GM19455 (cell line): ENCODE measurements at regions not wholly inside any gene's neighbourhood (a gene's known extent, or its start where the extent isn't known, plus 50 kb on each side); places are given as distances from the start of the nearest gene placed in this dataset.

Experiments
- ATAC-seq: cut with Tn5 transposase; IDR thresholded peaks from one replicate; pipeline ENCODE4 v1.9.1; 2021; ENCODE audit not compliant: unreplicated experiment

DNA sequence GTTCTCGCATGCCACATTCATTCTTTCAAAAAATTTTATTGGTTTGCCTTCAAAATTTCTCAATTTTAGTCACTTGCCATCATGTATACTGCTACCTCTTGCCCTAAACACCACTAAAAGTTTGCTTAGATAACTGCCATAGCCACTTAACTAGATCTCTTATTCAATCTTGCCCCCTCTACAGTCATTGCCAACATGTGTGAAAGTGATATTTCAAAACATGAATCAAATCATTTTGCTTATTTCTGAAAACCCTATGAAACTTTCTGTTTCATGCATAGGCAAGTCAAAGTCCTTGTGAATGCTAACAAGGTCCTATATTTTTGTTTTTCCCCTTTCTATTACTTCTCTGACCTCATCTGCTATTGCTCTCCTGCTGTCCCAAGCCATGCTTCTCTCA is 397.1 kb downstream of the KCNJ3 start:
- ATAC-seq: peak; percentile 42

GRCh38 chr2:155080373-155080772 is 381.9 kb downstream of the KCNJ3 start:
- ATAC-seq: no peak

DNA sequence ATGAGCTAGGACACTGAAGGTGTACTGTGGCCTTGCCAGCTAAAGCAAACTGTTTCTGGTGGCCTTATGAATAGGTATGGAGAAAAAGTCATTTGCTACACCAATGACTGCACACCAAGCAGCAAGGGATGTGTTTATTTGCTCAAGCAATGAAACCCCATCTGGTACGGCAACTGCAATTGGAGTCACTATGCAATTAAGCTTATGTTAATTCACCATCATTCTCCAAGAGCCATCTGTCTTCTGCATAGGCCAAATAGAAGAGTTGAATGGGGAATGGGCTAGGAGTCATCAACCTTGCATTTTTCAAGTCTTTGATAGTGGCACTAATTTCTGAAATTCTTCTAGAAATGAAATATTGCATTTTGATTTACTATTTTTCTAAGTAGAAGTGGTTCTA is 372.0 kb downstream of the KCNJ3 start:
- ATAC-seq: no peak

GRCh38 chr2:155062922-155063258 is 364.4 kb downstream of the KCNJ3 start:
- no peak for ATAC-seq

GRCh38 chr2:155062250-155062921 is 363.9 kb downstream of the KCNJ3 start:
- ATAC-seq: no peak

- ATAC-seq: no peak
These were observed 362.4 kb downstream of the KCNJ3 start for GRCh38 chr2:155060896-155061295.

DNA sequence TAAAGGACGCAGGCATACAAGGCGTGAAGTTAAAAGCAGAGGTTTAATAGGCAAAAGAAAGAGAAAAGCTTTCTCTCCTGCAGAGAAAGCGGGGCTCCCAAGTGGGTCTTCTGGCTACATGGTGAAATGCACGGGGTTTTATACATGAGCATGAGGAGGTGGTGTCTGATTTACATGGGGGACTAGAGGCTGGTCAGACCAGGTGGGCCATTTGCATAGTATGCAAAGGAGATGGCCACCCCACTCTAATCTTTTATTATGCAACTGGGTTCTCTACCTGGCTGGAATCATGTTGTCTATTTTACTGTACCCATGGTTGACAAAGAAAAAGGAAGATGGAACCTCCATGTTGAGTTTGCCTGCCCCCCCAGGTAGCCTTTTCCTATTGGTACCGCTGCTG is 356.2 kb downstream of the KCNJ3 start:
- ATAC-seq: no peak

- no peak for ATAC-seq
These were observed 344.6 kb downstream of the KCNJ3 start for GRCh38 chr2:155043097-155043496.

DNA sequence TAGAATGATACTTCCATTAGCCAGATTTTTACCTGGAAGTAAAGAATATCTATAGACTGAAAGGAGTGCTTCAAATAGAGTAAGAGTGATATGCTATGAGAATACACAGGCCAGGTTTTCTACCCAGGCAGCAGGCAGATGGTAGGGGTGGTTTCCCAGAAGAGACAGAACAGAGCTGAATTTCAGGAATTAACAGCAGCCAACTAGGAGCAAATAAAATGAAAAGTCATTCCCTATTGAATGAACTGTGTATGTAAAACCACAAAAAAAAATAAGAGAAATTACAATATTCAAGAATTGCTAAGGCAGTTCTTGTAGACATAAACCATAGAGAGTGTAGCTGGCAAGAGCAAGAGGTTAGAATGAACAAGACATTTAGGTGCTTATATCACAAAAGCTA is 336.8 kb downstream of the KCNJ3 start:
- no peak for ATAC-seq

DNA sequence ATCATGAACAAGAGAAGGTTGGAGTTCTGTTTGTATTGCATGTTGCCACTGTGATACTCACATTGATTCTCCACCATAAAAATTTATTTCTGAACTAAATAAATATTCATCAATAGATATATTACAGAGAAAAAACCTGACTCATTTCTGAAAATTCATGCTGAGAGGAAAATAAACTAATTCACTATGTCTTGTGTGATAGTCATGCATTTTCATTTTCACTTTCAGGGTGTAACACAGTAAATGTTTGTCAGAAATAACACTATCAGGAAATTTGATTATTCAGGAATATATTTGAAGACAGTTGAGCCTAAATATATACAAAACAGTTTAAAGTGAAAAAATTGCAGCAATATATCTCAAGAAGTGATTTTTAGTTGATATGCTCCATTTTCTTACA is 335.2 kb downstream of the KCNJ3 start:
- no peak for ATAC-seq

DNA sequence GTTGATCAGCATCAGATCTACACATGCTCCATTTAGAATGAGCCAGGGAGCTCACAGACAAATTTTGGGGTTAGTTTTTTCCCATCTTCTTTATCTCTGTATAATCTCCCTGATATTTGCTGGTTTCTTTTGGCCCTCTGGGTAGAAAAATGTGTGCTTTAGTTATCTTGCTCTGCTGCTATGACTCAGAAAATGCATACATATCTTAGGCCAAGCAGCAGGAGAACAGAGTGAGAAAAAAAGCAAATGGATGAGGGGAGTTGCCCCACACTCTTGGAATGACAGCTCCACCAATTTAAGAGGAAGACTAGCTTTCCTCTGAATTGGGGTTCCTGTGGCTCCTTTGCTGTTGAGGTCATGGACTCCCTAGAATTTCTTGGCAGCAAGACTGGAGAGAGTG is 331.8 kb downstream of the KCNJ3 start:
- ATAC-seq: no peak

- no peak for ATAC-seq
These were observed 328.2 kb downstream of the KCNJ3 start for GRCh38 chr2:155026651-155027174.

DNA sequence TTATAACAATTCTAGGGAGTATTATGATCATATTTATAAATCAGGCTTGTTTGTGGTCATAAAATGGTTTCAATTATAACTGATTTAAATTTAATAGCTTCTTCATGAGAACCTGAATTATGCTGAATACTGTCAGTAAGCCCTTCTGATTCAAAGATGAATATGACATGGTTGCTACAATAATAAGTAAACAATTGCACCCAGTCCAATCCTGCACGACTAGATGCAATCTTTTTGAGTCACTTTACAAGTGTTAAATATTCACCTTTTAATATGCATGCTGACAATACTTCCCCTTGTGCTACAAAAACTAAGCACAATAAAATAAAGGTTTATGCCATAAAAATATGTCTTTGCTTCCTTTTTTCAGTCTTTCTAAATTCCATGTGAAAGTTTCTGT is 325.2 kb downstream of the KCNJ3 start:
- no peak for ATAC-seq

GRCh38 chr2:155022531-155022930 is 324.0 kb downstream of the KCNJ3 start:
- no peak for ATAC-seq

GRCh38 chr2:155021618-155022017 is 323.1 kb downstream of the KCNJ3 start:
- ATAC-seq: no peak

GRCh38 chr2:155020246-155020645 is 321.8 kb downstream of the KCNJ3 start:
- ATAC-seq: no peak

DNA sequence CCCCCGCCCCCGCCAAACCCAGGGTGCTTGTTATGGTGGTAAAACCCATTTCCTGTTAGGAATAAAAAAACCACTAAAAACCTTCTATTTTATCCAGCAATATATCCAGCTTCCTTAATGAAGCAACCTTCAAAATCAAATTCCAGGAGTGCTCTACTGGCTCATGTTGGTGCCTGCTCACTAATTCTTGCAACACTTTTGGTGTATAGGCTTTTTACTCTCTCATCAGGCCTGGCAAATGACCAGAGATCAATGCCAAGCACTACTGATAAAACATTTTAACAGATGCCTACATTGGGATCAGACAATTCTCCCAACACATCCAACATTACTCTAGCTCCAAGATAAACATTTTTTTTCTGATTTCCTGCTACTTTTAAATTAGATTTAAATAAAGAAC is 312.4 kb downstream of the KCNJ3 start:
- no peak for ATAC-seq

DNA sequence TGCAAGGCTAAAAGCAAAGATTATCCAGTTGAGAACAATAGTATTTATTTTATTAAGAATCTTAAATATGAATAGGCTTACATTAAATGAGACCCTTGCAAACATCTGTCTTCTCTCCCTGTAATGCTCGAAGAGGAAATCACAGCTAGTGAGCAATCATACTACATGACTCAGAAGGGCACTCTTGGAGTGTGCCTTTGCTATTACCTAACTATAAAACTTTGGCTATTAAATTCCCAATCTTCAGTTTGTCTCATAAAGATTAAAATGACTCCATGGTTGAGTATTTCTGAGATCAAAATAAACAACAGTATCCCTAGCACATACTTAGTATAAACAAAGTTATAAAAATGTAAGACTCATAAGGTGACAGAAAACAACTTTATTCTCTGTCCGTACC is 296.9 kb downstream of the KCNJ3 start:
- no peak for ATAC-seq

DNA sequence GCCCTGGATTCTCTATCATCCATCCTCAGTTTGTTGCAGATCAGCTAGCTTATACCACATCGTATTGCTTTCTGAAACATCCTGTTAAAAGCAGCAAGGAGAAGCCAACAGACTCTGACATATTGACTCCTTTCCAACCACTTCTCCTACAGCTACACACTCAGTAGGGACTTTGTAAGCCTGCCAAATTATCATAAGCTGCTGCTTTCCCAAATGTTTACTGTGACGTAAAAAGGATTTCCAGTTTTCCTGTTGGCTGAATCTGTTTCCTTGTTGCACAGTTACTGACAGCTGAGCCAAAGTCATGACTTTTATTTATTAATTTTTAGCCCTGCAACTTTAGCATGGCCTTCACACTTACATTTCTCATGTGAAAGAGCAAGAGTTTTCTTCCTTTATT is 294.3 kb downstream of the KCNJ3 start:
- no peak for ATAC-seq

DNA sequence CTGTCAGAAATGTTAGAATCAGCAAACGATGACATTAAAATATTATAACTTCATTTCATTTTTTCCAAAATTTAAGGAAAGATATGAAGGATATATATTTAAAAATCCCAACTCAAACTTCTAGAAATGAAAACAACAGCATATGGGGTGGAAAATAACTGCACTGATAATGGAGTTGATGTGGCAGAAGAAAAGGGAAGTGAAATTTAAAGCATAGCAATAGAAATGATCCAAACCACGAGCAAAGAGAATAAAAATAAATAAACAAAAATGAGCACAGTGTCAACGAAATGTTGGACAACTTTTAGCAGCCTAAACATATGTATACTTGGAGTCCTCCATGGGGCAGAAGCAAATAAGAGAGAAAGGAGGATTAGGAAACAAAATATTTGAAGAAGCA is 280.2 kb downstream of the KCNJ3 start:
- no peak for ATAC-seq

- no peak for ATAC-seq
These were observed 279.7 kb downstream of the KCNJ3 start for GRCh38 chr2:154978244-154978643.

GRCh38 chr2:154974041-154974440 is 275.5 kb downstream of the KCNJ3 start:
- ATAC-seq: no peak

DNA sequence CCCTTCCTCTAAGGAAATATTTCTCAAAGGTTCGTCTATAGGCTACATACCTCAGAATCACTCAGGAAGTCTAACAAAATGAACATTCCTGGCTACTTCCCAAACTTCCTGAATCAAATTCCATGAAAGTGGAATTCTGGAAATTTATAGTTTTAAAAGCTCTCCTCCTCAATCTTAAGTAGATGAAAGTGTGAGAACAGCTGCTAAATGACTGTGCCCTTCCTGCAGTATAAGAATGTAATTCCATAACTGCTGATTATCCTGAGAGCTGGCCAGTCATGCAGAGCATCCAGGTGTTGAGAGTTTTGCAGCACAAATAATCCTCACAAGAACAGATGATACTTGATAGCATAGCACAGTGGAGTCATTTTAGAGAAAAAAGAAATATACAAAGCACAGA is 265.0 kb downstream of the KCNJ3 start:
- ATAC-seq: no peak
